SK-N-SH (cell line): ENCODE measurements at regions not wholly inside any gene's neighbourhood (a gene's known extent, or its start where the extent isn't known, plus 50 kb on each side); places are given as distances from the start of the nearest gene placed in this dataset.

Source experiments
- EP300 ChIP-seq, 2 experiments: IDR thresholded peaks; 2 replicates each; pipeline versions ENCODE4 v1.4.0 to v1.6.1; 2012; ENCODE audit warnings: borderline replicate concordance in 1 of 2, low read depth in 1 of 2, low read length in 1 of 2
- FOSL2 ChIP-seq: IDR thresholded peaks from 2 replicates; pipeline ENCODE4 v1.4.0; 2012; ENCODE audit warnings: low read depth, mild to moderate bottlenecking, moderate library complexity, borderline replicate concordance
- REST ChIP-seq: IDR thresholded peaks from 2 replicates; pipeline ENCODE4 v1.6.1; 2012; ENCODE audit warnings: mild to moderate bottlenecking, low read depth, low read length, moderate library complexity

DNA sequence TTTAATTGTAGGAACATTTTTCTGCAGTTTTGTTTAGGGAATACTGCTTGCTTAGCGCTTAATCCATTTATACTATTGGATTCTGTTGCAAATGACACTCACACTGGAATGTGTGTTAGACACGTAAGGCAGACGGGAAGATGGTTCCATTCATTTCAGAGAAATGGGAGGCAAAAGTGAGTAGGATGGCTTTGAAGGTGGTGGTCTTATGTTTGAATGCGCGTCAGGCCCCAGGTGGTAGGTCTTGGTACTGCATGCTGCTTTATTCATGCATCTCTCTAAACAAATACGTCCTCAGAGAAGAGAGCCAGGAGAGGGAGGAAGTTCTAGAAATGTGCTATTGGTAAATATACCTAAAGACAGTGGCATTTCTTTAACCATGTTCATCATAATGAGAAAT, 997.6 kb upstream of the RBFOX1 start:
- TF ChIP-seq EP300 (IDR thresholded peaks at IDR 0.05; ENCODE audit: borderline replicate concordance in 1 of 2, low read depth in 1 of 2, low read length in 1 of 2), result no peak
- TF ChIP-seq REST, result no peak
- TF ChIP-seq FOSL2, result no peak
